Neural progenitor cell (in vitro differentiated cells): ENCODE measurements at regions not wholly inside any gene's neighbourhood (a gene's known extent, or its start where the extent isn't known, plus 50 kb on each side); places are given as distances from the start of the nearest gene placed in this dataset.

ENCODE experiments used
- EZH2 ChIP-seq: fragments of 200-600 bp; sonication (generic); IDR thresholded peaks from 2 replicates; pipeline ENCODE4 v1.6.1; 2017; ENCODE audit warnings: antibody characterized with exemption, mild to moderate bottlenecking, moderate library complexity
- EZH2phosphoT487 ChIP-seq: fragments of 200-600 bp; sonication (generic); IDR thresholded peaks from 2 replicates; pipeline ENCODE4 v1.6.1; 2017; ENCODE audit warnings: antibody characterized with exemption
- TF ChIP-seq, protein P1 (sequence below): fragments of 200-600 bp; sonication (generic); IDR thresholded peaks from 2 replicates; pipeline ENCODE4 v1.5.1; 2017; ENCODE audit warnings: antibody characterized with exemption, mild to moderate bottlenecking

DNA sequence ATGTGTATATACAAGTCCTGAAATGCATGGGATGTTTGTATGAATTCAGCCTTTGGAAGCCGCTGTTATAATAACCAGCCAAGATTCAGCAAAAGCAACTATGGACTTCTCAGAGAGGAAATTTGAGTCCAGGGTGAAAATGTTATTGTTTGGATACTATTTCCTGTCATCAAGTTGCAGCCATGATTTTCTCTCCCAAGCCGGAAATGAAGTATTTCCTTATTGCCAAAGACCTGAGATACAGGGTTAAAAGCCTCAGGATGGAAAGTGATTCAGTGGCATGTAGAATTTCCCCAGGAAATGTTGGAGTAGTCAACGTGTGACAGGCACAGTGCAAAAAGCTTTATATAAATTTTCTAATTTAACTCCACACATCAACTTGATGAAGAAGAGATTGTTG lies 133.9 kb downstream of the IRS2 start:
- TF ChIP-seq, protein P1, sequence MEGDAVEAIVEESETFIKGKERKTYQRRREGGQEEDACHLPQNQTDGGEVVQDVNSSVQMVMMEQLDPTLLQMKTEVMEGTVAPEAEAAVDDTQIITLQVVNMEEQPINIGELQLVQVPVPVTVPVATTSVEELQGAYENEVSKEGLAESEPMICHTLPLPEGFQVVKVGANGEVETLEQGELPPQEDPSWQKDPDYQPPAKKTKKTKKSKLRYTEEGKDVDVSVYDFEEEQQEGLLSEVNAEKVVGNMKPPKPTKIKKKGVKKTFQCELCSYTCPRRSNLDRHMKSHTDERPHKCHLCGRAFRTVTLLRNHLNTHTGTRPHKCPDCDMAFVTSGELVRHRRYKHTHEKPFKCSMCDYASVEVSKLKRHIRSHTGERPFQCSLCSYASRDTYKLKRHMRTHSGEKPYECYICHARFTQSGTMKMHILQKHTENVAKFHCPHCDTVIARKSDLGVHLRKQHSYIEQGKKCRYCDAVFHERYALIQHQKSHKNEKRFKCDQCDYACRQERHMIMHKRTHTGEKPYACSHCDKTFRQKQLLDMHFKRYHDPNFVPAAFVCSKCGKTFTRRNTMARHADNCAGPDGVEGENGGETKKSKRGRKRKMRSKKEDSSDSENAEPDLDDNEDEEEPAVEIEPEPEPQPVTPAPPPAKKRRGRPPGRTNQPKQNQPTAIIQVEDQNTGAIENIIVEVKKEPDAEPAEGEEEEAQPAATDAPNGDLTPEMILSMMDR = no peak
- TF ChIP-seq EZH2 (no peak), EZH2phosphoT487 (no peak)
